ENCODE measurements at regions not wholly inside any gene's neighbourhood (a gene's known extent, or its start where the extent isn't known, plus 50 kb on each side); places are given as distances from the start of the nearest gene placed in this dataset.

GRCh38 chr13:33617055-33617454, 200.9 kb upstream of the RFC3 start:
- 73% methylated on average over 2 of the region's 2 CpGs for WGBS (ENCODE audit: insufficient coverage, insufficient replicate concordance, low lambda C conversion rate, missing lambda C conversion rate)
- ATAC-seq, result no peak
- H3K79me2 ChIP-seq (ENCODE audit: control insufficient read depth, insufficient read depth, low read length), result no peaks in the 10 kb centered on the region
- no peak for FAIRE-seq
- no peak for DNase-seq (ENCODE audit: low read depth, low spot score)
- H2AFZ ChIP-seq (ENCODE audit: control insufficient read depth, low read depth, low read length), result no peak overlapping the region
- RAD21 ChIA-PET (ENCODE audit: unreplicated experiment), result no interaction called here
- H4K20me1 ChIP-seq (ENCODE audit: control insufficient read depth, insufficient read depth), result no peaks in the 10 kb centered on the region
- H3K27ac ChIP-seq (ENCODE audit: control insufficient read depth, insufficient read depth), result no peak overlapping the region
- peaks cover 9% of the 10 kb centered on the region for H3K4me1 ChIP-seq (ENCODE audit: control insufficient read depth, insufficient read depth, low read length)
- in situ Hi-C loops (cut with MboI), result no loop called here
- no peak overlapping the region for H3K9ac ChIP-seq (ENCODE audit: control insufficient read depth, insufficient read depth, low read length)
- no TSS peak for BruUV-seq (replicated peaks)
- CTCF ChIA-PET, result no interaction called here
- no peak overlapping the region for H3K4me3 ChIP-seq
- intact Hi-C loops (cut with micrococcal nuclease; ENCODE audit: unreplicated experiment), result no loop called here
- POLR2A ChIA-PET, result no interaction called here
- SMC1A ChIA-PET (ENCODE audit: uncharacterized antibody, unreplicated experiment), result no interaction called here
- no peak for TF ChIP-seq ASH2L (IDR thresholded peaks at IDR 0.05; ENCODE audit: borderline replicate concordance, low read depth)
- no peak for TF ChIP-seq IRF5 (IDR thresholded peaks at IDR 0.05; ENCODE audit: borderline replicate concordance)
- TF ChIP-seq CTCF (IDR thresholded peaks at IDR 0.05 in 2 of 3, conservative IDR thresholded peaks at IDR 0.05 in 1 of 3; ENCODE audit: control insufficient read depth in 2 of 3, extremely low read depth in 1 of 3, insufficient read depth in 1 of 3, low read depth in 3 of 3, low read length in 3 of 3), result no peak
- no peak for TF ChIP-seq BCL3 (IDR thresholded peaks at IDR 0.05; ENCODE audit: borderline replicate concordance, insufficient read depth, low read depth, low read length, poor library complexity, severe bottlenecking)
- no peak for TF ChIP-seq ZNF207 (IDR thresholded peaks at IDR 0.05; ENCODE audit: borderline replicate concordance)
- no peak for TF ChIP-seq ZZZ3 (IDR thresholded peaks at IDR 0.05; ENCODE audit: control insufficient read depth, insufficient read length, low read depth)
- no peak for TF ChIP-seq CBX3 (IDR thresholded peaks at IDR 0.05; ENCODE audit: borderline replicate concordance, low read depth)
- TF ChIP-seq RELB (IDR thresholded peaks at IDR 0.05; ENCODE audit: low read depth), result no peak
- no peak for TF ChIP-seq EZH2 (IDR thresholded peaks at IDR 0.05; ENCODE audit: borderline replicate concordance, control insufficient read depth, low read depth, low read length)
- TF ChIP-seq SPI1 (IDR thresholded peaks at IDR 0.05; ENCODE audit: borderline replicate concordance, insufficient read depth, low read depth, low read length), result no peak
- TF ChIP-seq ZNF592 (IDR thresholded peaks at IDR 0.05), result no peak
- no peak for TF ChIP-seq SMAD1 (IDR thresholded peaks at IDR 0.05; ENCODE audit: low read depth, partially characterized antibody)
- no peak for TF ChIP-seq SMARCA5 (IDR thresholded peaks at IDR 0.05)
- TF ChIP-seq MXI1 (IDR thresholded peaks at IDR 0.05; ENCODE audit: low read depth, low read length), result no peak
- no peaks in the 10 kb centered on the region for H3K9me3 ChIP-seq (replicated peaks; ENCODE audit: control insufficient read depth, insufficient read depth, low read length)
- H3K36me3 ChIP-seq (ENCODE audit: control insufficient read depth in 2 of 2, insufficient read depth in 2 of 2, low read length in 1 of 2), result no peaks in the 10 kb centered on the region
- H3K27me3 ChIP-seq (replicated peaks in 1 of 2; ENCODE audit: control insufficient read depth in 2 of 2, insufficient read depth in 2 of 2, low read length in 1 of 2), result no peaks in the 10 kb centered on the region; a peak in 1 of 4 replicates
- H3K4me2 ChIP-seq (ENCODE audit: control insufficient read depth, insufficient read depth), result no peak overlapping the region

All from GM12878 (cell line).